Ovary (tissue), 3 donors: ENCODE measurements at regions not wholly inside any gene's neighbourhood (a gene's known extent, or its start where the extent isn't known, plus 50 kb on each side); places are given as distances from the start of the nearest gene placed in this dataset.

Experiments used
- POLR2A ChIP-seq: fragments of 450-650 bp; IDR thresholded peaks from one replicate; pipeline ENCODE4 v1.6.1; 2017; ENCODE audit warnings: antibody characterized with exemption, mild to moderate bottlenecking, moderate library complexity
- TF ChIP-seq, protein P1 (sequence below), 3 donors: fragments of 450-650 bp in 2 of 3; fragments of 200-600 bp in 1 of 3; IDR thresholded peaks; one replicate each; pipeline versions ENCODE4 v1.5.1 to v1.8.0; 2016 to 2022; ENCODE audit warnings: antibody characterized with exemption in 3 of 3, mild to moderate bottlenecking in 1 of 3
- donor health status: DM: no; HTN: no; CAD: no.

DNA sequence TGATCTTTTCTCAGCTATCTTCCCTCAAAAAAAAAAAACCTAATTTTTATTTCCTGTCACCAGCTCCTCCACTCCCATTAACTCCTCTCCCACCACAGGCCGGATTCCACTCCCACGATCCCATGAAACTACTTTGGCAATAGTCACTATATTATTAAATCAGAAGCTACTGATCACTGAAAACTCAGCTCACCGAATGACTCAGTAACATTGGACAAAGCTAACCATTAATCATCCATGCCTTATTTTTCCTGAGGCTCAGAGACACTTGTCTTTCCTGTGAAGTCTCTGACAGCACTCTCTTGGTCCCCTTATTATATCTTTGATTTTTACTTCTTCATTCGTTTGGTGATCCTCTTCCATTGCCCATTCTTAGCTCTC is 260.2 kb downstream of the CGGBP1 start:
- TF ChIP-seq, protein P1, sequence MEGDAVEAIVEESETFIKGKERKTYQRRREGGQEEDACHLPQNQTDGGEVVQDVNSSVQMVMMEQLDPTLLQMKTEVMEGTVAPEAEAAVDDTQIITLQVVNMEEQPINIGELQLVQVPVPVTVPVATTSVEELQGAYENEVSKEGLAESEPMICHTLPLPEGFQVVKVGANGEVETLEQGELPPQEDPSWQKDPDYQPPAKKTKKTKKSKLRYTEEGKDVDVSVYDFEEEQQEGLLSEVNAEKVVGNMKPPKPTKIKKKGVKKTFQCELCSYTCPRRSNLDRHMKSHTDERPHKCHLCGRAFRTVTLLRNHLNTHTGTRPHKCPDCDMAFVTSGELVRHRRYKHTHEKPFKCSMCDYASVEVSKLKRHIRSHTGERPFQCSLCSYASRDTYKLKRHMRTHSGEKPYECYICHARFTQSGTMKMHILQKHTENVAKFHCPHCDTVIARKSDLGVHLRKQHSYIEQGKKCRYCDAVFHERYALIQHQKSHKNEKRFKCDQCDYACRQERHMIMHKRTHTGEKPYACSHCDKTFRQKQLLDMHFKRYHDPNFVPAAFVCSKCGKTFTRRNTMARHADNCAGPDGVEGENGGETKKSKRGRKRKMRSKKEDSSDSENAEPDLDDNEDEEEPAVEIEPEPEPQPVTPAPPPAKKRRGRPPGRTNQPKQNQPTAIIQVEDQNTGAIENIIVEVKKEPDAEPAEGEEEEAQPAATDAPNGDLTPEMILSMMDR (IDR thresholded peaks at IDR 0.05), result no peak
- TF ChIP-seq POLR2A, result no peak
